PC-9 (cell line): ENCODE measurements at regions not wholly inside any gene's neighbourhood (a gene's known extent, or its start where the extent isn't known, plus 50 kb on each side); places are given as distances from the start of the nearest gene placed in this dataset.
"Not testable (repeated sequence)": the region's sequence is repeated elsewhere in the genome, so short reads cannot be mapped to it uniquely, and the experiment has no call there.

Source experiments
- BruUV-seq: library from RNA; stranded (reverse); fragments of 400-500 nt; replicated peaks from 2 replicates; lab custom pipeline; 2021; lab: Mats Ljungman, UMichigan
- CTCF ChIA-PET: fragments of 300-600 bp; sonication (Branson Sonifier 250); formaldehyde crosslinking; loops from one replicate; lab custom pipeline; 2022; ENCODE audit warnings: antibody characterized with exemption; lab: Charles Lee
- POLR2A ChIA-PET: fragments of 300-600 bp; sonication (Branson Sonifier 250); formaldehyde crosslinking; loops from one replicate; lab custom pipeline; 2022; ENCODE audit warnings: antibody characterized with exemption; ENCODE audit not compliant: unreplicated experiment; lab: Charles Lee
- DNase-seq, 2 experiments: peaks; one replicate each; pipeline versions ENCODE4 v3.0.0 to v3.0.0-alpha.2; 2015 to 2022; ENCODE audit warnings: mixed read lengths in 1 of 2
- H2AFZ ChIP-seq: fragments of 200-600 bp; sonication (generic); 2 replicates; pipeline ENCODE4 v1.8.1; 2017; ENCODE audit warnings: antibody characterized with exemption
- H3F3A ChIP-seq: fragments of 200-600 bp; sonication (generic); 2 replicates; pipeline ENCODE4 v1.8.1; 2017; ENCODE audit warnings: antibody characterized with exemption, mild to moderate bottlenecking, low read depth; ENCODE audit not compliant: insufficient read depth
- H3K27ac ChIP-seq: fragments of 200-600 bp; sonication (generic); 2 replicates; pipeline ENCODE4 v1.6.1; 2016; ENCODE audit warnings: mixed run types
- H3K27me3 ChIP-seq: fragments of 200-600 bp; sonication (generic); 2 replicates; pipeline ENCODE4 v1.6.1; 2016; ENCODE audit warnings: low read depth, mixed run types; ENCODE audit not compliant: insufficient read depth
- H3K36me3 ChIP-seq: fragments of 200-600 bp; sonication (generic); 2 replicates; pipeline ENCODE4 v1.6.1; 2016; ENCODE audit warnings: low read depth, mixed run types
- H3K4me1 ChIP-seq: fragments of 200-600 bp; sonication (generic); replicated peaks from 2 replicates; pipeline ENCODE4 v1.6.1; 2016; ENCODE audit warnings: mixed run types; ENCODE audit not compliant: insufficient read depth
- H3K4me2 ChIP-seq: fragments of 200-600 bp; sonication (generic); 2 replicates; pipeline ENCODE4 v1.6.1; 2017; ENCODE audit warnings: mixed run types
- H3K4me3 ChIP-seq: fragments of 200-600 bp; sonication (generic); 2 replicates; pipeline ENCODE4 v1.6.1; 2016; ENCODE audit warnings: mixed run types
- H3K79me2 ChIP-seq: fragments of 200-600 bp; sonication (generic); 2 replicates; pipeline ENCODE4 v1.6.1; 2017; ENCODE audit warnings: low read depth, mixed run types
- H3K9me2 ChIP-seq: fragments of 200-600 bp; sonication (generic); 2 replicates; pipeline ENCODE4 v1.8.1; 2017; ENCODE audit warnings: mild to moderate bottlenecking; ENCODE audit not compliant: insufficient read depth
- H3K9me3 ChIP-seq: fragments of 200-600 bp; sonication (generic); 2 replicates; pipeline ENCODE4 v1.8.1; 2016; ENCODE audit warnings: low read depth; ENCODE audit not compliant: insufficient read depth
- H4K20me1 ChIP-seq: fragments of 200-600 bp; sonication (generic); 2 replicates; pipeline ENCODE4 v1.8.1; 2017; ENCODE audit not compliant: insufficient read depth
- CTCF ChIP-seq: fragments of 200-600 bp; sonication (generic); conservative IDR thresholded peaks from 2 replicates; pipeline ENCODE4 v1.6.1; 2017; ENCODE audit warnings: mixed run types, antibody characterized with exemption, mild to moderate bottlenecking, moderate library complexity
- EZH2 ChIP-seq: fragments of 200-600 bp; sonication (generic); IDR thresholded peaks from 2 replicates; pipeline ENCODE4 v1.8.0; 2017; ENCODE audit warnings: antibody characterized with exemption, low read depth
- intact Hi-C: fragments of 100-400 bp; cut with micrococcal nuclease; formaldehyde crosslinking; loops from one replicate; pipeline ENCODE4 v1.10.0; 2022; ENCODE audit not compliant: unreplicated experiment

DNA sequence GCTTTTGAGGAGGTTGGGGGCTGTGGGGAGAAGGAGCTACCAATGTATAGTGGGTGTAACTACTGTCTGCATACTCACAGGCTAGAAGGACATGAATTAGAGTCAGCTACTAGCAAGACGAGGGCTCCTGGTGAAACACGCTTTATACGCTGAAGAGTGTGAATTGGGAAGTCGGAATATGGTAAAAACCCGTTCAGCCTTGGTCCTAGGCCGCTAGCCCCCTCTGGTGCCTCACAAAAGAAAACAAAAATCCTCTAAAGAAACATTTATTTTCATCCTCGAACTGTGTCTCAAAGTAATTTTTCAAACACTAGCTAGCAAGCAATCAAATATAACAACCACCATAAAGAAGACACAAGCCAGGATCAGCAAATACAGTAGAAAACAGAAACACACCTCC is 338.1 kb upstream of the SEMA3C start:
- no TSS peak for BruUV-seq
- no peak overlapping the region for H3K4me3 ChIP-seq
- no peaks in the 10 kb centered on the region for H3F3A ChIP-seq
- no peaks in the 10 kb centered on the region for H4K20me1 ChIP-seq
- H3K4me1 ChIP-seq: no peaks in the 10 kb centered on the region
- intact Hi-C loops: no loop called here
- ChIA-PET POLR2A (no interaction called here), CTCF (no interaction called here)
- H3K4me2 ChIP-seq: no peak overlapping the region
- no peaks in the 10 kb centered on the region for H3K36me3 ChIP-seq
- H2AFZ ChIP-seq: no peak overlapping the region
- no peak overlapping the region for H3K27ac ChIP-seq
- H3K9me2 ChIP-seq: no peaks in the 10 kb centered on the region
- H3K9me3 ChIP-seq: peaks cover 20% of the 10 kb centered on the region
- no peaks in the 10 kb centered on the region for H3K27me3 ChIP-seq
- no peaks in the 10 kb centered on the region for H3K79me2 ChIP-seq
- no peak for TF ChIP-seq CTCF
- TF ChIP-seq EZH2: no peak
- DNase-seq: no peak

GRCh38 chr7:81248420-81248819 is 329.6 kb upstream of the SEMA3C start:
- H3K36me3 ChIP-seq: no peaks in the 10 kb centered on the region
- DNase-seq: no peak
- H3K27ac ChIP-seq: no peak overlapping the region
- H3K27me3 ChIP-seq: no peaks in the 10 kb centered on the region
- ChIA-PET POLR2A (interaction anchor here (0.7 kb wide), 1 partner anchor 158 kb away, joined by 8 read pairs; no protein-coding TSS in a partner anchor), CTCF (no interaction called here)
- no peaks in the 10 kb centered on the region for H4K20me1 ChIP-seq
- intact Hi-C loops: no loop called here
- H3K4me2 ChIP-seq: no peak overlapping the region
- H3K4me1 ChIP-seq: no peaks in the 10 kb centered on the region
- H3K9me3 ChIP-seq: no peaks in the 10 kb centered on the region
- H3K79me2 ChIP-seq: no peaks in the 10 kb centered on the region
- no peak overlapping the region for H3K4me3 ChIP-seq
- BruUV-seq: no TSS peak
- no peaks in the 10 kb centered on the region for H3K9me2 ChIP-seq
- H3F3A ChIP-seq: no peaks in the 10 kb centered on the region
- no peak overlapping the region for H2AFZ ChIP-seq
- no peak for TF ChIP-seq EZH2
- no peak for TF ChIP-seq CTCF

GRCh38 chr7:81247364-81247763 is 328.5 kb upstream of the SEMA3C start:
- CTCF ChIA-PET, BruUV-seq, POLR2A ChIA-PET: not testable (repeated sequence)

GRCh38 chr7:81245353-81245752 is 326.5 kb upstream of the SEMA3C start:
- H3K9me3 ChIP-seq: no peaks in the 10 kb centered on the region
- H3K4me3 ChIP-seq: no peak overlapping the region
- TF ChIP-seq EZH2: no peak
- TF ChIP-seq CTCF: no peak
- no TSS peak for BruUV-seq
- H2AFZ ChIP-seq: no peak overlapping the region
- intact Hi-C loops: no loop called here
- ChIA-PET POLR2A (no interaction called here), CTCF (no interaction called here)
- H3K36me3 ChIP-seq: no peaks in the 10 kb centered on the region
- H3K27ac ChIP-seq: no peak overlapping the region
- no peaks in the 10 kb centered on the region for H3K4me1 ChIP-seq
- no peaks in the 10 kb centered on the region for H3K9me2 ChIP-seq
- no peaks in the 10 kb centered on the region for H4K20me1 ChIP-seq
- DNase-seq: no peak
- no peak overlapping the region for H3K4me2 ChIP-seq
- H3K27me3 ChIP-seq: no peaks in the 10 kb centered on the region
- H3F3A ChIP-seq: no peaks in the 10 kb centered on the region
- H3K79me2 ChIP-seq: no peaks in the 10 kb centered on the region

More at GRCh38 chr7:81247364-81247763, 328.5 kb upstream of the SEMA3C start:
- H3K4me1 ChIP-seq, H3K27me3 ChIP-seq, H3K4me3 ChIP-seq, intact Hi-C loops, H4K20me1 ChIP-seq, H3K9me2 ChIP-seq, H3K27ac ChIP-seq, H3K36me3 ChIP-seq, H3K4me2 ChIP-seq, DNase-seq, H2AFZ ChIP-seq, H3K79me2 ChIP-seq, H3K9me3 ChIP-seq, H3F3A ChIP-seq: not testable (repeated sequence)
